ENCODE measurements at regions not wholly inside any gene's neighbourhood (a gene's known extent, or its start where the extent isn't known, plus 50 kb on each side); places are given as distances from the start of the nearest gene placed in this dataset.

GRCh38 chr10:64081947-64082482 is 560.8 kb downstream of the REEP3 start (continued):
- TF ChIP-seq MZF1 (tag by site-specific recombination; IDR thresholded peaks at IDR 0.05; ENCODE audit: borderline replicate concordance) (no peak), ZNF19 (tag by site-specific recombination; IDR thresholded peaks at IDR 0.05; ENCODE audit: low read depth) (no peak)

- Histone ChIP-seq H3K9me3 (ENCODE audit: control insufficient read depth, insufficient read depth, low read depth, low read length) (no peaks in the 10 kb centered on the region), H3K27ac (ENCODE audit: extremely low read depth, low read depth, low read length) (no peak overlapping the region), H3K4me1 (ENCODE audit: control insufficient read depth, insufficient read depth, low read length) (no peaks in the 10 kb centered on the region), H3K36me3 (ENCODE audit: control insufficient read depth in 2 of 2, insufficient read depth in 1 of 2, low read length in 2 of 2) (no peaks in the 10 kb centered on the region), H3K4me3 (ENCODE audit: low read depth, low read length) (no peak overlapping the region)
- POLR2A ChIA-PET, result no interaction called here
- CTCF ChIA-PET, result interaction anchor here (0.7 kb wide), 1 partner anchor 29 kb away, joined by 3 read pairs; no protein-coding TSS in a partner anchor
- TF ChIP-seq ZNF530 (tag by site-specific recombination; IDR thresholded peaks at IDR 0.05; ENCODE audit: low read depth) (no peak), OSR2 (tag by site-specific recombination; IDR thresholded peaks at IDR 0.05) (no peak), ZNF280C (tag by site-specific recombination; IDR thresholded peaks at IDR 0.05) (no peak), ZBTB26 (tag by site-specific recombination; optimal IDR thresholded peaks at IDR 0.05) (no peak), ZSCAN5A (tag by site-specific recombination; IDR thresholded peaks at IDR 0.05) (no peak), ZNF792 (tag by site-specific recombination; IDR thresholded peaks at IDR 0.05) (no peak), ZNF514 (tag by site-specific recombination; IDR thresholded peaks at IDR 0.05) (no peak), ZNF221 (tag by site-specific recombination; IDR thresholded peaks at IDR 0.05; ENCODE audit: borderline replicate concordance) (no peak), ZBTB1 (tag by site-specific recombination; IDR thresholded peaks at IDR 0.05) (no peak), ZNF76 (tag by site-specific recombination; IDR thresholded peaks at IDR 0.05; ENCODE audit: borderline replicate concordance, low read depth) (no peak), ZNF513 (tag by site-specific recombination; IDR thresholded peaks at IDR 0.05) (no peak), ZNF223 (tag by site-specific recombination; IDR thresholded peaks at IDR 0.05) (no peak), ZNF645 (tag by site-specific recombination; IDR thresholded peaks at IDR 0.05) (no peak), ZNF266 (tag by site-specific recombination; IDR thresholded peaks at IDR 0.05; ENCODE audit: low read depth) (no peak), KLF17 (tag by site-specific recombination; IDR thresholded peaks at IDR 0.05) (no peak), ZNF561 (tag by site-specific recombination; IDR thresholded peaks at IDR 0.05; ENCODE audit: borderline replicate concordance) (no peak), ZNF121 (tag by site-specific recombination; IDR thresholded peaks at IDR 0.05) (no peak)
These were observed 565.0 kb downstream of the REEP3 start for GRCh38 chr10:64086083-64086767.
